SK-N-SH (cell line): ENCODE measurements at regions not wholly inside any gene's neighbourhood (a gene's known extent, or its start where the extent isn't known, plus 50 kb on each side); places are given as distances from the start of the nearest gene placed in this dataset.

Experiments
- CTCF ChIA-PET: fragments of 300-600, 350-600 bp; formaldehyde crosslinking; extraction: SDS; loops from one replicate; lab custom pipeline; 2021; lab: Yijun Ruan, JAX
- POLR2A ChIA-PET: fragments of 350-600 bp; sonication (Branson Sonifier 250); formaldehyde crosslinking; extraction: SDS; loops from one replicate; lab custom pipeline; 2020; ENCODE audit warnings: antibody characterized with exemption, inconsistent platforms; lab: Yijun Ruan, JAX
- DNase-seq: peaks from one replicate; pipeline ENCODE4 v3.0.0; 2012
- H2AFZ ChIP-seq: fragments of 200-600 bp; sonication (generic); 2 replicates; pipeline ENCODE4 v1.8.1; 2016; ENCODE audit warnings: antibody characterized with exemption, mild to moderate bottlenecking, low read depth
- H3F3A ChIP-seq: fragments of 200-600 bp; sonication (generic); replicated peaks from 2 replicates; pipeline ENCODE3; 2016; ENCODE audit warnings: antibody characterized with exemption, mild to moderate bottlenecking; ENCODE audit not compliant: insufficient read depth
- H3K27ac ChIP-seq, 2 experiments: fragments of 200-500 bp in 1 of 2; fragments of 200-600 bp in 1 of 2; sonication (Bioruptor generic) in 1 of 2; sonication (generic), shearing (Covaris generic) in 1 of 2; 2 replicates each; pipeline versions ENCODE4 v1.5.1 to v1.6.1; 2014 to 2016; ENCODE audit warnings: low read depth in 2 of 2, inconsistent platforms in 1 of 2, low read length in 1 of 2, mild to moderate bottlenecking in 1 of 2, mixed read lengths in 1 of 2
- H3K27me3 ChIP-seq: fragments of 200-600 bp; sonication (generic), shearing (Covaris generic); 2 replicates; pipeline ENCODE4 v1.6.1; 2016; ENCODE audit warnings: mixed run types; ENCODE audit not compliant: insufficient read depth
- H3K36me3 ChIP-seq, 2 experiments: fragments of 200-500 bp in 1 of 2; fragments of 200-600 bp in 1 of 2; sonication (Bioruptor generic) in 1 of 2; sonication (generic) in 1 of 2; replicated peaks in 1 of 2; 2 replicates each; pipeline versions ENCODE3 to v1.5.1; 2014 to 2016; ENCODE audit warnings: low read length in 1 of 2, mild to moderate bottlenecking in 1 of 2; ENCODE audit not compliant: insufficient read depth in 2 of 2, control insufficient read depth in 1 of 2
- H3K4me1 ChIP-seq, 2 experiments: fragments of 200-500 bp in 1 of 2; fragments of 200-600 bp in 1 of 2; sonication (Bioruptor generic) in 1 of 2; sonication (generic), shearing (Covaris generic) in 1 of 2; 2 replicates each; pipeline versions ENCODE4 v1.5.1 to v1.6.1; 2014 to 2016; ENCODE audit warnings: low read depth in 1 of 2, low read length in 1 of 2, mixed run types in 1 of 2; ENCODE audit not compliant: insufficient read depth in 2 of 2, control insufficient read depth in 1 of 2
- H3K4me2 ChIP-seq: fragments of 200-600 bp; sonication (generic), shearing (Covaris generic); 2 replicates; pipeline ENCODE4 v1.6.1; 2017; ENCODE audit warnings: mixed run types
- H3K4me3 ChIP-seq, 2 experiments: fragments of 200-500 bp in 1 of 2; fragments of 200-600 bp in 1 of 2; sonication (Bioruptor generic) in 1 of 2; sonication (generic), shearing (Covaris generic) in 1 of 2; 2 replicates each; pipeline versions ENCODE4 v1.5.1 to v1.8.1; 2014 to 2016; ENCODE audit warnings: low read depth in 2 of 2, inconsistent platforms in 1 of 2, low read length in 1 of 2, mild to moderate bottlenecking in 1 of 2, mixed read lengths in 1 of 2, moderate library complexity in 1 of 2
- H3K79me2 ChIP-seq: fragments of 200-600 bp; sonication (generic); 2 replicates; pipeline ENCODE4 v1.8.1; 2017; ENCODE audit warnings: mild to moderate bottlenecking; ENCODE audit not compliant: insufficient read depth
- H3K9ac ChIP-seq: fragments of 200-600 bp; sonication (generic); 2 replicates; pipeline ENCODE4 v1.6.1; 2017; ENCODE audit warnings: mixed run types
- H3K9me2 ChIP-seq: fragments of 200-600 bp; sonication (generic); 2 replicates; pipeline ENCODE4 v1.6.1; 2017; ENCODE audit warnings: mixed run types
- H3K9me3 ChIP-seq: fragments of 200-600 bp; sonication (generic); 2 replicates; pipeline ENCODE4 v1.6.1; 2017; ENCODE audit warnings: mixed run types, mild to moderate bottlenecking, moderate library complexity
- H4K20me1 ChIP-seq: fragments of 200-600 bp; sonication (generic); 2 replicates; pipeline ENCODE4 v1.6.1; 2017; ENCODE audit warnings: mild to moderate bottlenecking, mixed run types; ENCODE audit not compliant: insufficient read depth
- CHD2 ChIP-seq: fragments of 150-350 bp; IDR thresholded peaks from 2 replicates; pipeline ENCODE4 v1.6.1; 2018; ENCODE audit warnings: low read length; ENCODE audit not compliant: partially characterized antibody
- CTCF ChIP-seq: fragments of 200-600 bp; sonication (generic); IDR thresholded peaks from 2 replicates; pipeline ENCODE4 v1.6.1; 2017; ENCODE audit warnings: antibody characterized with exemption, mild to moderate bottlenecking, moderate library complexity
- FOSL2 ChIP-seq: IDR thresholded peaks from 2 replicates; pipeline ENCODE4 v1.4.0; 2012; ENCODE audit warnings: low read depth, mild to moderate bottlenecking, moderate library complexity, borderline replicate concordance
- FOXJ3 ChIP-seq: sonication (generic); formaldehyde crosslinking; IDR thresholded peaks from 2 replicates; pipeline ENCODE4 v1.5.1; 2020; ENCODE audit warnings: mild to moderate bottlenecking, missing genetic modification reagents
- GABPA ChIP-seq: IDR thresholded peaks from 2 replicates; pipeline ENCODE4 v1.4.0; 2012; ENCODE audit warnings: low read depth, mild to moderate bottlenecking
- GATA2 ChIP-seq: sonication (generic); formaldehyde crosslinking; IDR thresholded peaks from 2 replicates; pipeline ENCODE4 v1.5.0; 2020; ENCODE audit warnings: mild to moderate bottlenecking, missing genetic modification reagents
- JUND ChIP-seq: IDR thresholded peaks from 2 replicates; pipeline ENCODE4 v1.4.0; 2012
- POLR2AphosphoS5 ChIP-seq: IDR thresholded peaks from 2 replicates; pipeline ENCODE4 v1.6.1; 2012; ENCODE audit warnings: low read depth, low read length
- RAD21 ChIP-seq: IDR thresholded peaks from 2 replicates; pipeline ENCODE4 v1.6.1; 2012; ENCODE audit warnings: mild to moderate bottlenecking, low read length
- RCOR1 ChIP-seq: fragments of 150-350 bp; IDR thresholded peaks from 2 replicates; pipeline ENCODE4 v1.6.1; 2017; ENCODE audit warnings: antibody characterized with exemption, low read length
- TEAD4 ChIP-seq: IDR thresholded peaks from 2 replicates; pipeline ENCODE4 v1.4.0; 2012; ENCODE audit warnings: mild to moderate bottlenecking, borderline replicate concordance; ENCODE audit not compliant: insufficient read depth
- ZBTB33 ChIP-seq: IDR thresholded peaks from 2 replicates; pipeline ENCODE4 v1.4.0; 2012; ENCODE audit warnings: low read depth, borderline replicate concordance
- WGBS: methylation state at CpG from one replicate; pipeline ENCODE4 v1.1.6; 2017; ENCODE audit warnings: low lambda C conversion rate; 5-methylcytosine and 5-hydroxymethylcytosine counted together
- TF ChIP-seq, protein P1 (sequence below): IDR thresholded peaks from 2 replicates; pipeline ENCODE4 v1.4.0; 2012; ENCODE audit warnings: low read depth
- TF ChIP-seq, protein P2 (sequence below): IDR thresholded peaks from 2 replicates; pipeline ENCODE4; 2012

- DNase-seq, result no peak
- 22% methylated on average over 3 of the region's 3 CpGs for WGBS
- CTCF ChIA-PET, result interaction anchor here (5.7 kb wide), 1 partner anchor 442 kb away, joined by 47 read pairs; no protein-coding TSS in a partner anchor
Measured at GRCh38 chr20:56993020-56993559, 273.4 kb downstream of the BMP7 start.

DNA sequence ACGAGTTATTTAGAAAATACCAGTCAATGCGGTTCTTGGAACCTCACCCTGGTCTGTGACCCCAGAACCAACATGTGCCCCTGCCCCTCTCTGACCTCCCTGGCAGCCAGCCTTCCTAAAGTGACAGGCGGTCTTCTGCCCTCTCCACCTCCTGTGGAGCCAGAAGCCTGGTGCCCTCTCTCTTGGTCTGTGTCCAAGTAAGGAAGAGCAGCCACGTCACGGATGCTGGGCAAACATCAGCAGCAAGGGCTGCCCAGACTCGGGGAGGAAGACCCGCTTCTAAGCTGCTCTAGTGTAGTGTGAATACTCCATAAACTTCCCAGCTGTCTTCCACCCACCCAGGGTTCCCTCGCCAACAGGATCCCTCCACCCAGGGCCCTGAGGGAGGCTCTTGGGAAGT is 272.4 kb downstream of the BMP7 start:
- no peak overlapping the region for H3K4me2 ChIP-seq
- TF ChIP-seq JUND (no peak), ZBTB33 (no peak), GATA2 (CRISPR knock-in tag) (no peak), CTCF (no peak), RAD21 (no peak), POLR2AphosphoS5 (no peak), TEAD4 (no peak), FOXJ3 (no peak), CHD2 (no peak), RCOR1 (no peak)
- TF ChIP-seq, protein P1, sequence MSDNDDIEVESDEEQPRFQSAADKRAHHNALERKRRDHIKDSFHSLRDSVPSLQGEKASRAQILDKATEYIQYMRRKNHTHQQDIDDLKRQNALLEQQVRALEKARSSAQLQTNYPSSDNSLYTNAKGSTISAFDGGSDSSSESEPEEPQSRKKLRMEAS, result no peak
- TF ChIP-seq, protein P2, sequence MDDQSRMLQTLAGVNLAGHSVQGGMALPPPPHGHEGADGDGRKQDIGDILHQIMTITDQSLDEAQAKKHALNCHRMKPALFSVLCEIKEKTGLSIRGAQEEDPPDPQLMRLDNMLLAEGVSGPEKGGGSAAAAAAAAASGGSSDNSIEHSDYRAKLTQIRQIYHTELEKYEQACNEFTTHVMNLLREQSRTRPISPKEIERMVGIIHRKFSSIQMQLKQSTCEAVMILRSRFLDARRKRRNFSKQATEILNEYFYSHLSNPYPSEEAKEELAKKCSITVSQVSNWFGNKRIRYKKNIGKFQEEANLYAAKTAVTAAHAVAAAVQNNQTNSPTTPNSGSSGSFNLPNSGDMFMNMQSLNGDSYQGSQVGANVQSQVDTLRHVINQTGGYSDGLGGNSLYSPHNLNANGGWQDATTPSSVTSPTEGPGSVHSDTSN, result no peak
- TF ChIP-seq, all 33 proteins: peak for 0
- 11% methylated on average over 8 of the region's 8 CpGs for WGBS
- Histone ChIP-seq H3K4me3 (no peak overlapping the region), H3K9me2 (no peaks in the 10 kb centered on the region), H3K27me3 (peaks cover 24% of the 10 kb centered on the region; the same call in 1 of the 2 replicates), H2AFZ (no peak overlapping the region), H3K4me1 (no peaks in the 10 kb centered on the region), H3K36me3 (no peaks in the 10 kb centered on the region), H3K9ac (no peak overlapping the region), H4K20me1 (no peaks in the 10 kb centered on the region), H3K27ac (no peak overlapping the region), H3K79me2 (no peaks in the 10 kb centered on the region), H3K9me3 (no peaks in the 10 kb centered on the region), H3F3A (no peaks in the 10 kb centered on the region)
- ChIA-PET POLR2A (no interaction called here), CTCF (interaction anchor here (0.6 to 5.7 kb wide), 3 partner anchors 443 to 805 kb away, joined by 3 to 47 read pairs (median 9); no protein-coding TSS in a partner anchor)
- no peak for DNase-seq

More at GRCh38 chr20:56993020-56993559, 273.4 kb downstream of the BMP7 start:
- no peak for TF ChIP-seq GABPA
- no peak for TF ChIP-seq FOSL2
- TF ChIP-seq CTCF, result no peak
- no peak for TF ChIP-seq RCOR1
- TF ChIP-seq, all 33 proteins: peak for 0
- H3K4me2 ChIP-seq, result no peak overlapping the region
- no peak overlapping the region for H3K27ac ChIP-seq
- H3K36me3 ChIP-seq, result no peaks in the 10 kb centered on the region
- no peaks in the 10 kb centered on the region for H3K4me1 ChIP-seq
- no peak overlapping the region for H3K9ac ChIP-seq
- POLR2A ChIA-PET, result no interaction called here
- no peaks in the 10 kb centered on the region for H3K9me3 ChIP-seq
- no peaks in the 10 kb centered on the region for H4K20me1 ChIP-seq
- no peak overlapping the region for H2AFZ ChIP-seq
- no peaks in the 10 kb centered on the region for H3F3A ChIP-seq
- no peaks in the 10 kb centered on the region for H3K79me2 ChIP-seq
- peaks cover 33% of the 10 kb centered on the region; the same call in 1 of the 2 replicates for H3K27me3 ChIP-seq
- H3K9me2 ChIP-seq, result no peaks in the 10 kb centered on the region
- no peak overlapping the region for H3K4me3 ChIP-seq
